A549 (cell line): ENCODE measurements at regions not wholly inside any gene's neighbourhood (a gene's known extent, or its start where the extent isn't known, plus 50 kb on each side); places are given as distances from the start of the nearest gene placed in this dataset.

ENCODE experiments used
- ATAC-seq, 2 experiments: fragments of 200-7000 bp in 1 of 2; fragments of >200 bp in 1 of 2; cut with Nextera tagmentation in 1 of 2; cut with Tn5 transposase in 1 of 2; 3 replicates each; pipeline versions ENCODE4 v1.8.0 to v1.9.1; 2018 to 2020; ENCODE audit warnings: mild to moderate bottlenecking in 1 of 2, moderate library complexity in 1 of 2
- CTCF ChIA-PET: fragments of 300-600 bp; sonication (Branson Sonifier 250); formaldehyde crosslinking; extraction: SDS; loops from one replicate; lab custom pipeline; 2021; ENCODE audit warnings: antibody characterized with exemption, inconsistent platforms; lab: Yijun Ruan, JAX
- POLR2A ChIA-PET: fragments of 350-600 bp; formaldehyde crosslinking; extraction: SDS; loops from one replicate; lab custom pipeline; 2021; ENCODE audit warnings: antibody characterized with exemption, inconsistent platforms; lab: Yijun Ruan, JAX
- DNase-seq, 2 experiments: peaks; one replicate each; pipeline versions ENCODE4 v3.0.0 to v3.0.0-alpha.2; 2011 to 2016; ENCODE audit warnings: low read depth in 1 of 2, low spot score in 1 of 2
- FAIRE-seq: peaks from 2 replicates; lab custom pipeline; 2011; peaks lifted over from hg19 to GRCh38; lab: Jason Lieb, UNC
- H3K27ac ChIP-seq, 2 experiments: fragments of >200 bp; sonication (Bioruptor Twin); formaldehyde crosslinking; 3 replicates each; pipeline ENCODE4 v1.5.1; 2016 to 2017
- H3K4me1 ChIP-seq: fragments of >200 bp; sonication (Bioruptor Twin); formaldehyde crosslinking; 3 replicates; pipeline ENCODE4 v1.6.1; 2016
- H3K4me2 ChIP-seq: fragments of >200 bp; sonication (Bioruptor Twin); formaldehyde crosslinking; 3 replicates; pipeline ENCODE4 v1.6.1; 2016
- H3K4me3 ChIP-seq: fragments of >200 bp; sonication (Bioruptor Twin); formaldehyde crosslinking; 3 replicates; pipeline ENCODE4 v1.5.1; 2016
- H3K9me3 ChIP-seq: fragments of >200 bp; sonication (Bioruptor Twin); formaldehyde crosslinking; 3 replicates; pipeline ENCODE4 v1.6.1; 2016
- CBX8 ChIP-seq: fragments of 200-600 bp; sonication (generic); IDR thresholded peaks from 2 replicates; pipeline ENCODE4 v1.6.1; 2016
- CEBPB ChIP-seq, 2 experiments: fragments of >200 bp in 1 of 2; sonication (Bioruptor Twin) in 1 of 2; formaldehyde crosslinking in 1 of 2; IDR thresholded peaks; 2 replicates each; pipeline ENCODE4 v1.6.1; 2012 to 2016
- CHD2 ChIP-seq: fragments of 150-350 bp; IDR thresholded peaks from 2 replicates; pipeline ENCODE4 v1.6.1; 2014; ENCODE audit warnings: low read length; ENCODE audit not compliant: partially characterized antibody
- CHD4 ChIP-seq: fragments of 200-600 bp; sonication (generic); IDR thresholded peaks from 2 replicates; pipeline ENCODE4 v1.6.1; 2016; ENCODE audit warnings: antibody characterized with exemption, mild to moderate bottlenecking, borderline replicate concordance
- EHF ChIP-seq: fragments of 250-450 bp; sonication (Bioruptor Pico); IDR thresholded peaks from 2 replicates; pipeline ENCODE4 v1.5.0; 2020; ENCODE audit warnings: mild to moderate bottlenecking
- EP300 ChIP-seq, 2 experiments: fragments of >200 bp; sonication (Bioruptor Twin); formaldehyde crosslinking; IDR thresholded peaks; 2 replicates in 1 of 2; 3 replicates in 1 of 2; pipeline ENCODE4 v1.6.1; 2016 to 2017
- ESRRA ChIP-seq: fragments of 150-350 bp; IDR thresholded peaks from 2 replicates; pipeline ENCODE4 v1.6.1; 2014; ENCODE audit warnings: mild to moderate bottlenecking, low read length, borderline replicate concordance
- HDAC2 ChIP-seq: fragments of 200-600 bp; sonication (generic); IDR thresholded peaks from 2 replicates; pipeline ENCODE4 v1.6.1; 2016
- HEYL ChIP-seq: fragments of 250-450 bp; sonication (Bioruptor Pico); IDR thresholded peaks from 2 replicates; pipeline ENCODE4 v1.8.0; 2021; ENCODE audit warnings: mild to moderate bottlenecking, moderate library complexity
- HOXA7 ChIP-seq: fragments of 250-450 bp; sonication (Bioruptor Pico); IDR thresholded peaks from 2 replicates; pipeline ENCODE4 v1.5.0; 2020; ENCODE audit warnings: mild to moderate bottlenecking, moderate library complexity
- JUN ChIP-seq, 2 experiments: fragments of >200 bp; sonication (Bioruptor Twin); formaldehyde crosslinking; IDR thresholded peaks; 2 replicates in 1 of 2; 3 replicates in 1 of 2; pipeline ENCODE4 v1.6.1; 2016 to 2017
- JUNB ChIP-seq: fragments of >200 bp; sonication (Bioruptor Twin); formaldehyde crosslinking; IDR thresholded peaks from 2 replicates; pipeline ENCODE4 v1.6.1; 2016
- KDM1A ChIP-seq: fragments of 200-600 bp; sonication (generic); IDR thresholded peaks from 2 replicates; pipeline ENCODE4 v1.6.1; 2016; ENCODE audit warnings: low read depth, mild to moderate bottlenecking
- KDM5A ChIP-seq: fragments of 200-600 bp; sonication (generic); IDR thresholded peaks from 2 replicates; pipeline ENCODE4 v1.6.1; 2016; ENCODE audit warnings: antibody characterized with exemption, mild to moderate bottlenecking
- POLR2AphosphoS2 ChIP-seq: conservative IDR thresholded peaks from 2 replicates; pipeline ENCODE4 v1.6.1; 2012; ENCODE audit warnings: low read length, improper control_type of control experiment, inconsistent platforms
- RAD21 ChIP-seq, 2 experiments: fragments of >200 bp in 1 of 2; sonication (Bioruptor Twin) in 1 of 2; formaldehyde crosslinking in 1 of 2; IDR thresholded peaks in 1 of 2; conservative IDR thresholded peaks in 1 of 2; 2 replicates in 1 of 2; 3 replicates in 1 of 2; pipeline ENCODE4 v1.6.1; 2012 to 2018; ENCODE audit warnings: inconsistent platforms in 1 of 2
- RFX5 ChIP-seq: fragments of 450-650 bp; IDR thresholded peaks from 2 replicates; pipeline ENCODE4 v1.7.1; 2014; ENCODE audit warnings: antibody characterized with exemption, mild to moderate bottlenecking, moderate library complexity
- WGBS: methylation state at CpG from one replicate; pipeline ENCODE4 v1.1.6; 2017; ENCODE audit errors: missing lambda C conversion rate; 5-methylcytosine and 5-hydroxymethylcytosine counted together
- TF ChIP-seq, protein P1 (sequence below): fragments of 250-450 bp; sonication (Bioruptor Pico); IDR thresholded peaks from 2 replicates; pipeline ENCODE4 v1.5.0; 2021; ENCODE audit warnings: mild to moderate bottlenecking, moderate library complexity, borderline replicate concordance
- TF ChIP-seq, protein P2 (sequence below): fragments of 200-600 bp; sonication (generic); IDR thresholded peaks from 2 replicates; pipeline ENCODE4 v1.6.1; 2016; ENCODE audit warnings: antibody characterized with exemption, mild to moderate bottlenecking, moderate library complexity
- TF ChIP-seq, protein P3 (sequence below): fragments of 250-450 bp; sonication (Bioruptor Pico); IDR thresholded peaks from 2 replicates; pipeline ENCODE4 v1.5.0; 2020; ENCODE audit warnings: low read depth, mild to moderate bottlenecking, moderate library complexity
- TF ChIP-seq, protein P4 (sequence below): fragments of >200 bp; sonication (Bioruptor Twin); formaldehyde crosslinking; IDR thresholded peaks from 3 replicates; pipeline ENCODE4 v1.5.1; 2016
- TF ChIP-seq, protein P5 (sequence below): fragments of 450-650 bp; IDR thresholded peaks from 2 replicates; pipeline ENCODE4 v1.6.1; 2014; ENCODE audit warnings: antibody characterized with exemption

DNA sequence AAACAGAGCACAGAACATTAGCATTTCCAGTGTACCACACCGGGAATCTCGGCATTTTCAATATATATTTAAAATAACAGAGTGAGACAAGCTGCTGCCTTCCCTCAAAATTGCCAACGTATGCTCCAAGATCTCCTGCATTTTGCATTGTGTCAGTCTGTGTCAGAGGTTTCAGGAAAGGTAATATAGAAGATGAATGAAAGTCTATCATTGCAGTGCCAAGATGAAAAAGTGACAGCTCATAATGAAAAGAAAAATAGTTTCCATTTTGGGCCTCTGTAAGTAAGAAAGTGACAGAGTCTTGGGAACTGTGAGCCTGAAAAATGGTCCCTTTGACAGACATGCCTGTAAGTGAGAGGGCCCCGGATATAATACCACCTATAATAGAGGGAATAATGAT, 297.8 kb upstream of the PIK3C3 start:
- POLR2A ChIA-PET, result no interaction called here
- ATAC-seq, result no peak
- Histone ChIP-seq H3K4me2 (no peak overlapping the region), H3K4me3 (no peak overlapping the region), H3K9me3 (no peaks in the 10 kb centered on the region), H3K4me1 (no peaks in the 10 kb centered on the region), H3K27ac (no peak overlapping the region)
- CTCF ChIA-PET, result no interaction called here
- WGBS, result 0% methylated on average over 4 of the region's 4 CpGs
- TF ChIP-seq CBX8 (no peak), JUNB (no peak), HOXA7 (CRISPR knock-in tag) (no peak), JUN (IDR thresholded peaks at IDR 0.05) (no peak), RFX5 (no peak), ESRRA (no peak), RAD21 (conservative IDR thresholded peaks at IDR 0.05 in 1 of 2, IDR thresholded peaks at IDR 0.05 in 1 of 2) (no peak)
- TF ChIP-seq, protein P1, sequence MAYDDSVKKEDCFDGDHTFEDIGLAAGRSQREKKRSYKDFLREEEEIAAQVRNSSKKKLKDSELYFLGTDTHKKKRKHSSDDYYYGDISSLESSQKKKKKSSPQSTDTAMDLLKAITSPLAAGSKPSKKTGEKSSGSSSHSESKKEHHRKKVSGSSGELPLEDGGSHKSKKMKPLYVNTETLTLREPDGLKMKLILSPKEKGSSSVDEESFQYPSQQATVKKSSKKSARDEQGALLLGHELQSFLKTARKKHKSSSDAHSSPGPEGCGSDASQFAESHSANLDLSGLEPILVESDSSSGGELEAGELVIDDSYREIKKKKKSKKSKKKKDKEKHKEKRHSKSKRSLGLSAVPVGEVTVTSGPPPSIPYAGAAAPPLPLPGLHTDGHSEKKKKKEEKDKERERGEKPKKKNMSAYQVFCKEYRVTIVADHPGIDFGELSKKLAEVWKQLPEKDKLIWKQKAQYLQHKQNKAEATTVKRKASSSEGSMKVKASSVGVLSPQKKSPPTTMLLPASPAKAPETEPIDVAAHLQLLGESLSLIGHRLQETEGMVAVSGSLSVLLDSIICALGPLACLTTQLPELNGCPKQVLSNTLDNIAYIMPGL (CRISPR knock-in tag), result no peak
- TF ChIP-seq, protein P2, sequence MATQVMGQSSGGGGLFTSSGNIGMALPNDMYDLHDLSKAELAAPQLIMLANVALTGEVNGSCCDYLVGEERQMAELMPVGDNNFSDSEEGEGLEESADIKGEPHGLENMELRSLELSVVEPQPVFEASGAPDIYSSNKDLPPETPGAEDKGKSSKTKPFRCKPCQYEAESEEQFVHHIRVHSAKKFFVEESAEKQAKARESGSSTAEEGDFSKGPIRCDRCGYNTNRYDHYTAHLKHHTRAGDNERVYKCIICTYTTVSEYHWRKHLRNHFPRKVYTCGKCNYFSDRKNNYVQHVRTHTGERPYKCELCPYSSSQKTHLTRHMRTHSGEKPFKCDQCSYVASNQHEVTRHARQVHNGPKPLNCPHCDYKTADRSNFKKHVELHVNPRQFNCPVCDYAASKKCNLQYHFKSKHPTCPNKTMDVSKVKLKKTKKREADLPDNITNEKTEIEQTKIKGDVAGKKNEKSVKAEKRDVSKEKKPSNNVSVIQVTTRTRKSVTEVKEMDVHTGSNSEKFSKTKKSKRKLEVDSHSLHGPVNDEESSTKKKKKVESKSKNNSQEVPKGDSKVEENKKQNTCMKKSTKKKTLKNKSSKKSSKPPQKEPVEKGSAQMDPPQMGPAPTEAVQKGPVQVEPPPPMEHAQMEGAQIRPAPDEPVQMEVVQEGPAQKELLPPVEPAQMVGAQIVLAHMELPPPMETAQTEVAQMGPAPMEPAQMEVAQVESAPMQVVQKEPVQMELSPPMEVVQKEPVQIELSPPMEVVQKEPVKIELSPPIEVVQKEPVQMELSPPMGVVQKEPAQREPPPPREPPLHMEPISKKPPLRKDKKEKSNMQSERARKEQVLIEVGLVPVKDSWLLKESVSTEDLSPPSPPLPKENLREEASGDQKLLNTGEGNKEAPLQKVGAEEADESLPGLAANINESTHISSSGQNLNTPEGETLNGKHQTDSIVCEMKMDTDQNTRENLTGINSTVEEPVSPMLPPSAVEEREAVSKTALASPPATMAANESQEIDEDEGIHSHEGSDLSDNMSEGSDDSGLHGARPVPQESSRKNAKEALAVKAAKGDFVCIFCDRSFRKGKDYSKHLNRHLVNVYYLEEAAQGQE, result no peak
- DNase-seq, result no peak
- no peak for FAIRE-seq

DNA sequence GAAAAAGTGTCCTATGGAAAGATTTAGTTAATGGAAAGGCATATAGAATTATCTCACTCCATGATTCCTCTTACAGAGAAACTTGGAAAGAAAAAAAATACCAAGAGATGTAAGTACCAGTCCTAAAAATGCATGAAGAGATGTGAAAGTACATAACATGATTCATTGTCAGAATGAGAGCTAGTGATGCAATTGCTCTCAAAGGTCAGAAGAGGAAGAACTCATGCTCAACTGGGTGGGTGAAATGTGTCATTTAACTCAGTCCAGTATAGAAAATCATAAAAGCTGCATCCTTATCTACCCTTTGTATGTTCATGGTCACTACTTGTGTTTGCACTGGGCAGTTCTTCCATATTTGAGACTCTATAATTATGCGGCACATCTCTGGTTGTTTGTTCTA, 300.0 kb upstream of the PIK3C3 start:
- ATAC-seq (no peak), DNase-seq (no peak), FAIRE-seq (no peak)
- Histone ChIP-seq H3K4me3 (no peak overlapping the region), H3K4me1 (no peaks in the 10 kb centered on the region), H3K4me2 (no peak overlapping the region), H3K27ac (no peak overlapping the region), H3K9me3 (no peaks in the 10 kb centered on the region)
- WGBS, result 88% methylated on average over 1 of the region's 1 CpG
- POLR2A ChIA-PET, result no interaction called here
- CTCF ChIA-PET, result no interaction called here
- TF ChIP-seq HEYL (no peak), HDAC2 (no peak), CEBPB (IDR thresholded peaks at IDR 0.05) (no peak), CHD4 (no peak), KDM5A (no peak), EP300 (IDR thresholded peaks at IDR 0.05) (no peak), EHF (CRISPR knock-in tag) (no peak), RFX5 (no peak), KDM1A (no peak), POLR2AphosphoS2 (no peak), CHD2 (no peak)
- TF ChIP-seq, protein P3, sequence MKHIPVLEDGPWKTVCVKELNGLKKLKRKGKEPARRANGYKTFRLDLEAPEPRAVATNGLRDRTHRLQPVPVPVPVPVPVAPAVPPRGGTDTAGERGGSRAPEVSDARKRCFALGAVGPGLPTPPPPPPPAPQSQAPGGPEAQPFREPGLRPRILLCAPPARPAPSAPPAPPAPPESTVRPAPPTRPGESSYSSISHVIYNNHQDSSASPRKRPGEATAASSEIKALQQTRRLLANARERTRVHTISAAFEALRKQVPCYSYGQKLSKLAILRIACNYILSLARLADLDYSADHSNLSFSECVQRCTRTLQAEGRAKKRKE (CRISPR knock-in tag), result no peak
- TF ChIP-seq, protein P4, sequence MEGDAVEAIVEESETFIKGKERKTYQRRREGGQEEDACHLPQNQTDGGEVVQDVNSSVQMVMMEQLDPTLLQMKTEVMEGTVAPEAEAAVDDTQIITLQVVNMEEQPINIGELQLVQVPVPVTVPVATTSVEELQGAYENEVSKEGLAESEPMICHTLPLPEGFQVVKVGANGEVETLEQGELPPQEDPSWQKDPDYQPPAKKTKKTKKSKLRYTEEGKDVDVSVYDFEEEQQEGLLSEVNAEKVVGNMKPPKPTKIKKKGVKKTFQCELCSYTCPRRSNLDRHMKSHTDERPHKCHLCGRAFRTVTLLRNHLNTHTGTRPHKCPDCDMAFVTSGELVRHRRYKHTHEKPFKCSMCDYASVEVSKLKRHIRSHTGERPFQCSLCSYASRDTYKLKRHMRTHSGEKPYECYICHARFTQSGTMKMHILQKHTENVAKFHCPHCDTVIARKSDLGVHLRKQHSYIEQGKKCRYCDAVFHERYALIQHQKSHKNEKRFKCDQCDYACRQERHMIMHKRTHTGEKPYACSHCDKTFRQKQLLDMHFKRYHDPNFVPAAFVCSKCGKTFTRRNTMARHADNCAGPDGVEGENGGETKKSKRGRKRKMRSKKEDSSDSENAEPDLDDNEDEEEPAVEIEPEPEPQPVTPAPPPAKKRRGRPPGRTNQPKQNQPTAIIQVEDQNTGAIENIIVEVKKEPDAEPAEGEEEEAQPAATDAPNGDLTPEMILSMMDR, result no peak
- TF ChIP-seq, protein P5, sequence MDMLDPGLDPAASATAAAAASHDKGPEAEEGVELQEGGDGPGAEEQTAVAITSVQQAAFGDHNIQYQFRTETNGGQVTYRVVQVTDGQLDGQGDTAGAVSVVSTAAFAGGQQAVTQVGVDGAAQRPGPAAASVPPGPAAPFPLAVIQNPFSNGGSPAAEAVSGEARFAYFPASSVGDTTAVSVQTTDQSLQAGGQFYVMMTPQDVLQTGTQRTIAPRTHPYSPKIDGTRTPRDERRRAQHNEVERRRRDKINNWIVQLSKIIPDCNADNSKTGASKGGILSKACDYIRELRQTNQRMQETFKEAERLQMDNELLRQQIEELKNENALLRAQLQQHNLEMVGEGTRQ, result no peak
- TF ChIP-seq, protein P1 (CRISPR knock-in tag), result no peak
